Neural cell (in vitro differentiated cells): ENCODE measurements at regions not wholly inside any gene's neighbourhood (a gene's known extent, or its start where the extent isn't known, plus 50 kb on each side); places are given as distances from the start of the nearest gene placed in this dataset.

Experiments used
- CTCF ChIP-seq: fragments of 450-650 bp; IDR thresholded peaks from 2 replicates; pipeline ENCODE4 v1.5.1; 2014; ENCODE audit warnings: antibody characterized with exemption, mild to moderate bottlenecking, moderate library complexity; ENCODE audit not compliant: poor library complexity, severe bottlenecking
- TAF1 ChIP-seq: IDR thresholded peaks from 2 replicates; pipeline ENCODE4 v1.6.1; 2012; ENCODE audit warnings: low read depth

GRCh38 chr5:152140347-152140746 lies 215.7 kb upstream of the GLRA1 start:
- TF ChIP-seq CTCF = no peak
- TF ChIP-seq TAF1 = no peak
